OCI-LY3 (cell line): ENCODE measurements at regions not wholly inside any gene's neighbourhood (a gene's known extent, or its start where the extent isn't known, plus 50 kb on each side); places are given as distances from the start of the nearest gene placed in this dataset.

Source experiments
- EZH2phosphoT487 ChIP-seq: fragments of 200-600 bp; shearing (Covaris generic); IDR thresholded peaks from 2 replicates; pipeline ENCODE4 v1.6.1; 2018; ENCODE audit warnings: antibody characterized with exemption, mixed run types, low read depth
- TF ChIP-seq, protein P1 (sequence below): fragments of 200-600, 300-600 bp; sonication (generic); IDR thresholded peaks from 2 replicates; pipeline ENCODE4 v1.5.1; 2014; ENCODE audit warnings: antibody characterized with exemption, low read length, low read depth

DNA sequence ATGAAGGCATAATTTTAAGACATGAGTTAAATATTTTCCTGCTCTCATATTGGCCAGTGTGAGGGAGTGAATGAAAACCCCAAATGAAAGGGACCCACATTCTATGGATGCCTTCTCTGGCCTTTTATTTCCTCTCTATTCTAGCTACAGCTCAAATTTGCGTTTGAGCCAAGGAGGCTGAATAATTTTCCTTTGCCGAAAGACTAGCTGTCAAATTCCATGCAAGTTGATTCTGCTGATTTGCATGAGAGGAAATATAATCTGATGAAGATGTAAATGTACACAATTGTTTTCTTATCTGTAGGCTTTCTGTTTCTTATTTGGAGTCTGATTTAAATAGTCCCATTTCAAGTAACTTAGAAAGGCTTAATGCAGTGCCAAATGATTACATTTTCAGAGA lies 438.4 kb upstream of the SPRED2 start:
- TF ChIP-seq, protein P1, sequence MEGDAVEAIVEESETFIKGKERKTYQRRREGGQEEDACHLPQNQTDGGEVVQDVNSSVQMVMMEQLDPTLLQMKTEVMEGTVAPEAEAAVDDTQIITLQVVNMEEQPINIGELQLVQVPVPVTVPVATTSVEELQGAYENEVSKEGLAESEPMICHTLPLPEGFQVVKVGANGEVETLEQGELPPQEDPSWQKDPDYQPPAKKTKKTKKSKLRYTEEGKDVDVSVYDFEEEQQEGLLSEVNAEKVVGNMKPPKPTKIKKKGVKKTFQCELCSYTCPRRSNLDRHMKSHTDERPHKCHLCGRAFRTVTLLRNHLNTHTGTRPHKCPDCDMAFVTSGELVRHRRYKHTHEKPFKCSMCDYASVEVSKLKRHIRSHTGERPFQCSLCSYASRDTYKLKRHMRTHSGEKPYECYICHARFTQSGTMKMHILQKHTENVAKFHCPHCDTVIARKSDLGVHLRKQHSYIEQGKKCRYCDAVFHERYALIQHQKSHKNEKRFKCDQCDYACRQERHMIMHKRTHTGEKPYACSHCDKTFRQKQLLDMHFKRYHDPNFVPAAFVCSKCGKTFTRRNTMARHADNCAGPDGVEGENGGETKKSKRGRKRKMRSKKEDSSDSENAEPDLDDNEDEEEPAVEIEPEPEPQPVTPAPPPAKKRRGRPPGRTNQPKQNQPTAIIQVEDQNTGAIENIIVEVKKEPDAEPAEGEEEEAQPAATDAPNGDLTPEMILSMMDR = no peak
- TF ChIP-seq EZH2phosphoT487 = no peak
